ENCODE measurements at regions not wholly inside any gene's neighbourhood (a gene's known extent, or its start where the extent isn't known, plus 50 kb on each side); places are given as distances from the start of the nearest gene placed in this dataset.

DNA sequence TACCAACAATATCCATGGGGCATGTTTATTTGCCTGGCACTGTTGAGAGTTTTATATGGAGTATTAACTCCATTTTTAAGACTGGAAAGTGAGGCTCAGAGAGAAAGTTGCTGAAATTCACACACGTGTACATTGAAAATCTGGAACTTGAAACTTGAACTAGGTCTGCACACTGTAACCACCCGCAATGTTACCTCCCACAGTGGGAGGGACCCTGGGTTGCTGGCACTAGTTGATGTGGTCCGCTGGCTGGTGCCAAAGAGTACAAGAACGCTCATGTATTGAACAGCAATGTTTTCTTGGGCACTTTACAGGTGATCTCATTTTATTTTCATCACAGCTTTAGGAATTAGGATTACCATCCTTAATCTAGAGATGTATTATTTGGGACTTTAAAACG, 253.2 kb downstream of the INHBA start:
- no peaks in the 10 kb centered on the region for H3K9me3 ChIP-seq
- ChIA-PET POLR2A (no interaction called here), CTCF (no interaction called here)
- FAIRE-seq = no peak
- H3K4me2 ChIP-seq = no peak overlapping the region
- DNase-seq (ENCODE audit: low read depth in 1 of 2, low spot score in 1 of 2) = no peak
- WGBS (ENCODE audit: missing lambda C conversion rate) = 34% methylated on average over 5 of the region's 5 CpGs
- no peaks in the 10 kb centered on the region for H3K4me1 ChIP-seq
- no peak for ATAC-seq
- TF ChIP-seq EHF (CRISPR knock-in tag; IDR thresholded peaks at IDR 0.05) (no peak), MYC (IDR thresholded peaks at IDR 0.05; ENCODE audit: borderline replicate concordance, low read length) (no peak), ZSCAN20 (CRISPR knock-in tag; IDR thresholded peaks at IDR 0.05) (no peak), PHF8 (IDR thresholded peaks at IDR 0.05; ENCODE audit: borderline replicate concordance, low read depth) (no peak), KDM5A (IDR thresholded peaks at IDR 0.05) (no peak), JUN (IDR thresholded peaks at IDR 0.05) (no peak), BCL3 (IDR thresholded peaks at IDR 0.05) (no peak), GATA3 (IDR thresholded peaks at IDR 0.05; ENCODE audit: borderline replicate concordance) (no peak), RFX5 (IDR thresholded peaks at IDR 0.05) (no peak), SMC3 (IDR thresholded peaks at IDR 0.05) (no peak), NFE2L2 (conservative IDR thresholded peaks at IDR 0.05; ENCODE audit: low read length) (no peak), MAZ (IDR thresholded peaks at IDR 0.05; ENCODE audit: borderline replicate concordance, low read depth, low read length) (no peak), HOXB13 (CRISPR knock-in tag; IDR thresholded peaks at IDR 0.05; ENCODE audit: low read depth) (no peak), TFCP2L1 (CRISPR knock-in tag; IDR thresholded peaks at IDR 0.05) (no peak)
- TF ChIP-seq, protein P1, sequence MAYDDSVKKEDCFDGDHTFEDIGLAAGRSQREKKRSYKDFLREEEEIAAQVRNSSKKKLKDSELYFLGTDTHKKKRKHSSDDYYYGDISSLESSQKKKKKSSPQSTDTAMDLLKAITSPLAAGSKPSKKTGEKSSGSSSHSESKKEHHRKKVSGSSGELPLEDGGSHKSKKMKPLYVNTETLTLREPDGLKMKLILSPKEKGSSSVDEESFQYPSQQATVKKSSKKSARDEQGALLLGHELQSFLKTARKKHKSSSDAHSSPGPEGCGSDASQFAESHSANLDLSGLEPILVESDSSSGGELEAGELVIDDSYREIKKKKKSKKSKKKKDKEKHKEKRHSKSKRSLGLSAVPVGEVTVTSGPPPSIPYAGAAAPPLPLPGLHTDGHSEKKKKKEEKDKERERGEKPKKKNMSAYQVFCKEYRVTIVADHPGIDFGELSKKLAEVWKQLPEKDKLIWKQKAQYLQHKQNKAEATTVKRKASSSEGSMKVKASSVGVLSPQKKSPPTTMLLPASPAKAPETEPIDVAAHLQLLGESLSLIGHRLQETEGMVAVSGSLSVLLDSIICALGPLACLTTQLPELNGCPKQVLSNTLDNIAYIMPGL (CRISPR knock-in tag; IDR thresholded peaks at IDR 0.05; ENCODE audit: borderline replicate concordance) = no peak
- H3K27ac ChIP-seq = no peak overlapping the region
- no peak overlapping the region for H3K4me3 ChIP-seq

- no peak for DNase-seq (ENCODE audit: low read depth in 1 of 2, low spot score in 1 of 2)
- no peak for TF ChIP-seq ZNF302 (CRISPR knock-in tag; IDR thresholded peaks at IDR 0.05)
- TF ChIP-seq ZFP36 (IDR thresholded peaks at IDR 0.05; ENCODE audit: borderline replicate concordance, partially characterized antibody) = no peak
- no peak for TF ChIP-seq KDM1A (IDR thresholded peaks at IDR 0.05; ENCODE audit: low read depth)
- TF ChIP-seq EHF (CRISPR knock-in tag; IDR thresholded peaks at IDR 0.05) = no peak
- TF ChIP-seq CEBPB (IDR thresholded peaks at IDR 0.05) = no peak
- 0% methylated on average over 3 of the region's 3 CpGs for WGBS (ENCODE audit: missing lambda C conversion rate)
- no peak for ATAC-seq
- no peak overlapping the region for H3K4me3 ChIP-seq
- no peaks in the 10 kb centered on the region for H3K4me1 ChIP-seq
- H3K27ac ChIP-seq = no peak overlapping the region
- no peaks in the 10 kb centered on the region for H3K9me3 ChIP-seq
- FAIRE-seq = no peak
- H3K4me2 ChIP-seq = no peak overlapping the region
- POLR2A ChIA-PET = no interaction called here
- CTCF ChIA-PET = no interaction called here
Measured at GRCh38 chr7:41449286-41449685, 253.6 kb downstream of the INHBA start.

DNA sequence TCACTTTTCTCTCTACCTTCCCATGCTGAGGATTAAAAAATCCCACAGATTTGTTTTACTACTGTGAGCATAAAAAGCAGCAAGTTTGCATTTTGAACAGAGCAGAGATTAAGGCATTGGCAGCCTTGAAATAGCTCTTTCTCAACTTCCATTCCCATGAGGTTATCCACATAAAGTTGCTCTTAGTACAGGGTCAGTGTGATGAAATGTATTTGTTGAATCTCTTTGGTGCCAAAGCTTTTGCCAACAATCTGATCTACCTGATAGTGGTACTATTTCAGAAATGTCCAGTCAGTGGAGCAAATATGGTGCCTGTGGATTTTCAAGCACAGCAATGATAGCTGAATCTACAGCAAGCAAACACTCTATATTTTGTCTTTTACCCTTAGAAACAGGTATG, 254.8 kb downstream of the INHBA start:
- no peak overlapping the region for H3K27ac ChIP-seq
- FAIRE-seq (no peak), DNase-seq (ENCODE audit: low read depth in 1 of 2, low spot score in 1 of 2) (no peak), ATAC-seq (no peak)
- H3K4me3 ChIP-seq = no peak overlapping the region
- TF ChIP-seq, protein P2, sequence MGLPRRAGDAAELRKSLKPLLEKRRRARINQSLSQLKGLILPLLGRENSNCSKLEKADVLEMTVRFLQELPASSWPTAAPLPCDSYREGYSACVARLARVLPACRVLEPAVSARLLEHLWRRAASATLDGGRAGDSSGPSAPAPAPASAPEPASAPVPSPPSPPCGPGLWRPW (IDR thresholded peaks at IDR 0.05) = 0 out of 2 replicates have a peak, but pooled peaks have one; percentile 9
- no peak for TF ChIP-seq CEBPB (IDR thresholded peaks at IDR 0.05)
- H3K4me2 ChIP-seq = no peak overlapping the region
- H3K4me1 ChIP-seq = no peaks in the 10 kb centered on the region
- ChIA-PET CTCF (no interaction called here), POLR2A (no interaction called here)
- H3K9me3 ChIP-seq = no peaks in the 10 kb centered on the region

All from A549 (cell line).